Activated CD4-positive, CD25-positive, alpha-beta regulatory T cell (primary cell): ENCODE measurements at regions not wholly inside any gene's neighbourhood (a gene's known extent, or its start where the extent isn't known, plus 50 kb on each side); places are given as distances from the start of the nearest gene placed in this dataset.
"Not testable (repeated sequence)": the region's sequence is repeated elsewhere in the genome, so short reads cannot be mapped to it uniquely, and the experiment has no call there.

Experiments
- DNase-seq, 4 experiments: peaks; one replicate each; lab custom pipeline; 2025; lab: John Stamatoyannopoulos, UW

DNA sequence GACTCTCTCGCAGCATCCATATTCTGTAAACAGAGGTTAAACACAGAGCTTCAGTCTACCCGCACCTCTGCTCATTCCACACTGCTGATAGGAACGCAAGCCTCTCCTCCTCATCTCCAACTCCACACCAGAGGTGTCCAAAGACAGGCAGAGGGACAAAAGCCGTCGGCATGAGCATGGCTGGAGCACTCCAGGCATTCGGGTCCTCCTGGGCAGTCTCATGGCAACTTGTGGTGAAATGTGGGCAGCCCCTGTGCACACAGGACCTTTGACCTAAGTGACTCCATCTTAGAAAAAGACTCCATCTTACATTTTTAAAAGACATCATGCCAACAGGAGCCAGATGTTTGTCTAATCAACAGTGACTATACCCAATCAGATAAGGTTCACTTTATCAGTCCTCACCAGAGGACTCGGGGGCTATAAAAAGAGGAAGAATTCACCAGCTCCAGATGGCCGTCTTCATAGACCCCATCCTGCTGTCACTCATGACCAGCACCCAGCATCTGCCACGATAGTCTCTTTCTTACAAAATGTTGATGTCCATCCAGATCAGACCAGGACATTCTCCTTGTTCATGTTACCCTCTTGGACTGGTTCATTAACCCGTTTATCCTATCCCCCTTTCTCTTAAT, 304.4 kb downstream of the ANAPC1 start:
- not testable (repeated sequence) for DNase-seq

DNA sequence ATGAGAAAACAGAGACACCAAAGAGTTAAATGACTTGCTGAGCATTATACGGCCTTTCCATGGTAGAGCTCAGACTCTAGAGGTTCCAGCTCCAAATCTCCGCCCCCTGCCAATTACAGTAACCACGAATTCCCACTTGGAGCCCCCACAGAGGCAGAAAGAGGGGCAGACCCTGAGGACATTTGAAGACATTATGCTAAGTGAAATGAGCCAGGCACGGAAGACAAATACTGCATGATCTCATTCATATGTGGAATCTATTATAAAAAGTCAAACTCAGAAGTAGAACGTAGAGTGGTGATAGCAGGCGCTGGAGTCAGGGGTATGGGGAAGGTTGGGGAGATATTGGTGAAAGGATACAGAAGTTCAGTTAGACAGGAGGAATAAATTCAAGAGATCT, 303.4 kb downstream of the ANAPC1 start:
- DNase-seq = not testable (repeated sequence)

DNA sequence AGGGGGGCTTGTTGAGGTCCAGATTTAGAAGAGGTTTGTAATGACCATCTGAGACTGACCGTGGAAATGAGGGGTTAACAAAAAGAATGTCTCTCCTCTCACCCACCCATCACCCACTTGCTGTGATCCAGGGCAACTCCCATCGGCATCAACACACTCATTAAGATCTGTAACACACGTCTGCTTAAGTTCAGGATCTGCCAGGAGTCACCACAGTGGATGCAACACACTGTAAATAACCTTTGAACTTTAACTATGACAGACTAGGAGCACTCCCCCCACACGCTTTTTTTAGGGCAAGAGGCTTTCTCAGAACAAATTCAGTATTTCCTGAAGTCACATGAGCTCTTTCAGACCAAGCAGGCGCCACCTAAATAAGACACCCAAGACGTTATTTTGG, 301.9 kb downstream of the ANAPC1 start:
- not testable (repeated sequence) for DNase-seq

DNA sequence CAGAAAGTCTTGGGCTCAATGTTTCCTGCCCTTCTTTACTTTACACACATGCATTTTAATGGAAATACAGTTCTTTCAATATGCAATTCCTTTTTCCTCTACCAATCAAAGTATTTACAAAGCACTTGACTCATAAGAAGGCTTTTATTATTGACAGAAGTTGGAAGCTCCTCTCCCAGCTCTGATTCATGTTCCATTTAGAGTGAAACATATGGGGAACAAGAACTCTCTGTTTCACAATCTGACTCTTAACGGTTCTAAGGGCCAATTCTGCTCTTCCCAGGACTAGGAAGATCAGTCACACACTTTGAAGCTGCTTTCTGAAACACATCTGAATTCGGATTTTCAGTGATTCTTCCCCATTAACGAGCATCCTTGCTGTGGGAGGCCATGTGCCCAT, 300.5 kb downstream of the ANAPC1 start:
- not testable (repeated sequence) for DNase-seq

DNA sequence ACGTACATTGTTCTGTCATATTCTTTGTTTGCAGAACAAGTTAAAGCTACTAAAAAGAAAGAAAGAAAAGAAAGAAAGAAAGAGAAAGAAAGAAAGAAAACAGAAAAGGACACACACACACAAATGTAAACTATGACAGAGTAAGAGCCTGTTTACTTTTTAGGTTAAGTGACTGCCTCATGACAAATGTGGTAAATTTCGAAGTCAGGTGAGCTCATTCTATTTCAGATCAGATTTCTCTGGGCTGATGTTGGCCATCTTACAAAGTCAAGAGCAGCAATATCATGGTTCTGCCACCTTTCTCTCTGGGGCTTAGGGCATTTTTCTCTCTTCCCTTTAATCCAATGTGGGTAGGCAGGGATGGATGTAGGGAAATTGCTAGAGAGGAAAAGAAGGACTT, 299.5 kb downstream of the ANAPC1 start:
- not testable (repeated sequence) for DNase-seq

DNA sequence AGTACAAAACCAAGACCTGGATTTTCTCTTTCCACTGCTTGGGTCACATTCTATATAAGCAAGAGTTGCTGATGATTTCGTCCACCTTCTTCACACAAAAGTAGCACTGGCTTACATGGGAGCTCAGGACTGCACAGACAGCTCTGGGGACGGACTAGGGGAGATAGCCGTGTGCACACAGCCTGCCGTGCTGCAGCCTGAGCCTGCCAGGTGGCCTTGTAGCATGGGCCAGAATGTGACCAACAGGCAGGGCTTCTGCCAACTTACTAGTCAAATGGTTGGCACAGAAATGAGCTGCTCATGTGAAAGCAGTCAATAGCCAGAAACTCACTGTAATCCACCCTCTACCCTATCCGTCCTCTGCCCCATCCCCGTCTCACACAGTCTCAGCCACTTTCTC, 299.0 kb downstream of the ANAPC1 start:
- DNase-seq = not testable (repeated sequence)

DNA sequence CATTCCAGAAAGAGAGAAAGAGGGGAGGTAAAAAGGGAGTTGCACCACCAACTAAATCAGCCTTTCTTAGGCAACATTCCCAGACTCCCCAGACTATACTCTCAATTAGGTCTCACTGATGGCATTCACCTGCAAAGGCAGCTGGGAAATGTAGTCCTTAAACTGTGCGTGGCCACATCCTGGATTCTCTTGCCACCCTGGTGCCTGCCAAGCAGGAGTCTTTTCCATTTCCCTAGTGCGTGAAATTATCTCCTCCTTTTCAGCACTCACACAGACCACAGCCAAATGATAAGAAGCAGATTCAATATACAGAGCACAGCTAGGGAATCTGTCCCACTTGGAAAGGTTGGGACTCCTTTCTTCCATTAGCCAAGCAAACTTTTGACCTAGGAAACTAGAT, 298.0 kb downstream of the ANAPC1 start:
- not testable (repeated sequence) for DNase-seq

DNA sequence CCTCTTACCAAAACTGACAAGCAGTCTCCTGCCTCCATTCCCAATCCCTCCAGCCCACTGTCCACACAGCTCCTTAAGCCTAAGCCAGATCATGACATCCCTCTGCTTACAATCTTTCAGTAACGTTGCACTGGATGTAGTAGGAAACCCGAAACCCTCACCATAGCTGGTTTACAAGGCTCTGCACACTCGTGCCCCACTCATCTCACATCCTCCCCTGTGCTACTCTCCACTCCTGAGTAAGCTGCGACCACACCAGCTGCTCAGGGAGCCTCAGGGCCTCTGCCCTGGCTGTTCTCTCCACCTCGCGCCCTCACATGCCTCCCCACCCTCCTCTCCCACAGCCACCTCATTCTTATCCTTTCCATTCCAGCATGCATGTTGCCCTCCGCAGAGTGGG, 288.9 kb downstream of the ANAPC1 start:
- not testable (repeated sequence) for DNase-seq

DNA sequence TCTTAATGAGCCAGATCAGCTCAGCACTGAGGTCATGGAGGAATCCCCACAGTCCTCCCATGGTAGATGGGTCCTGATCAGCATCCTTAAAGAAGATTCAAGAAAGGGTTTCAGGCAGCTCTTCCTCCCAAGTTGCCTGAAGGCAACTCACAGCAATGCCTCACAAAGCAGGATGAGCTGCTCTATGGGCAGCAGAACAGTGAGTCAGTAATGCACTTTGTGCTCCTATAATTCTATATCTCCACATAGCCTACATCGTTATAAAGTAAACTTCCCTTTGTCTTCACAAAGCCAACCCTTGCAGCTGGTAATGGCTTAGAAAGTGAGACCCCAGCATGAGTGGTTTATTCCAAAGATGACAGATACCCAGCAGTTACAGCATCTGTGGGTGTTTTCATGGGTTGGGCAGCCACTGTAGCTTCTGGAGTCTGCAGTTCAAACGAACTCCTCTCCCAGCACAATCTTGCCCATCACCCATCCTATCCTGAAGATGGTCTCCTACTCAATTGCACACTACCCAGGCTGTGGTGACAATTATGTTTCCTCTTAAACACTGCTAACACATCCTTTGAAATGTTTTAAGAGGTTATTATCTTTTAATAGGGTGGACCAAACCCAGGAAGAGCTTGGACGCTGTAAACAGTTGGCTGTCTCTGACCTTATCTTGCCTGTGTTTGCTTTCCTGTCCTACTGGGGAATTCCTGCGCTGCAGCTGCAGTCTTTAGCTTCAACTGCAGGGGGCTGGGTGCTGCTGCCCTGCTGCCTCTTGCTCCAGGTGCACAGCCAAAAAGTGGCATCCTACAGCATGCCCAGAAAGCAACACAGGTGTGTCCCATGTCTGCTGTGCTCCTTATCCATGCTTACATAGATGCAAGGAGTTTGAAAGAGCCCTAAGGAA, 286.9 kb downstream of the ANAPC1 start:
- not testable (repeated sequence) for DNase-seq

DNA sequence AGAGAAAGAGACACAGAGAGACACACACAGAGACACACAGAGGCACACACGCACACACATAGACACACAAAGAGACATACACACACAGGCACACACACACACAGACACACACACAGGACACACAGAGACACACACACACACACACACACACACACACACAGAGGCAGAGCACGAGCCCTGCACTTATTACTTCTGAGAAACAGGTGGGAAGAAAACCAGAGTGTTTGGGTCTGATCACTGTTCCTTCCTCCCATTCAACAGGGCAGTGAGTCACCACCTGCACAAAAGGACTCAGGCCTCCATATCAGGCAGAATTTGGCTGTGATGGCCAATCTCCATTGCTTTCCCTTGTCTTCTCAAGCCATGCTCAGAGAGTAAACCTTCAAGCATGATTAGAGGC, 285.0 kb downstream of the ANAPC1 start:
- DNase-seq = not testable (repeated sequence)

DNA sequence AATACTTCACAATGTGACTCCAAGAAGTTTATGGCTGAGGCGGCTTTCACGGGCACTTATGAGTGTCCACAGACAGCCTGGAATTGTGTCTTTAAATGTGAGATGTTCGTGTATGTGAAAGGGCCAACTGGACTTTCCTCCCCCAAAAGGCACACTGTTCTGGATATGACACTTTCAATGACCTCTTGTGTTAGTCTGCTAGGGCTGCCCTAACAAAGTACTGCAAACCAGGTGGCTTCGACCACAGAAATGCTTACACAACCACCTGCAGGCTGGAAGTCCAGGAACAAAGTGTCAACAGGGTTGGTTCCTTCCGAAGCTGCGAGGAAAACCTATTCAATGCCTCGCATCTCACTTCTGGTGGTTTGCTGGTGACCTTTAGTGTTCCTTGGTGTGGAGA, 281.7 kb downstream of the ANAPC1 start:
- not testable (repeated sequence) for DNase-seq

DNA sequence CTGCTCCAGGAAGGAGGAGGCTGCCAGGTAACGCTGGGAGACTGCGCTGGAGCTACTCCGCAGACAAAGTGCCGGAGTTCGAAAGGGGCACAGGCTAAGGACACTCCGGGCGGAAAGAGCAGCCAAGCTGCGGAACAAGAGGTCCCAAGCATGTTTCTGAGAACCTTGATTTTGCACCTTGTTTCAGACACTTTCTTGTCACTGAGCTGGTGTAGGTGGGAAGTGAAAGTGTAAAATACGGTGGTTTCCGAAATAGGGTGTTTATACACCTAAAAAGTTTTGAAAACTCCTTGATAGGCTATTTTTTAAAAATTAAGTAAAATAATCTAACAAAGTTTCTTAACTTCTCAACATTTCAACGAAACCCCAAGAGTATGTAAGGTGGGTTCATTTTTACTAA, 278.2 kb downstream of the ANAPC1 start:
- DNase-seq = not testable (repeated sequence)

DNA sequence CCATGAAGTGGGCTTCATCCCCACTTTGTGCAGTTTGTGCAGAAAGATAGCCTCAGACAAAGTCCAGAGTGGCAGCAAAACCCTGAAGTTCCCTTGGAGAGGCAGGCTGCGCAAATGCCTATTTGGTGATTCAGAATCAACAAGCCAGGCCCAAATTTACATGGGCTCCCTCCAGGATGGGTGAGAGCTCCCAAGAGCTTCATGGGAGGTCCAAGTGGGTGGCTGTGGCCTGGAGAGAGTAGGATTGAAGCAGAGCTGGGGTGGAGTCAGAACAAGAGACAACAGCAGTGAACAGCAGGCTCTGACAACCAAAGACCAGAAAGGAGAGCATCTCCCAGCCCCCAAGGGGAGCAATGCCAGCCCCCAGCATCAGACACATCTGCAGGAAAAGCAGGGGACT, 277.4 kb downstream of the ANAPC1 start:
- not testable (repeated sequence) for DNase-seq

DNA sequence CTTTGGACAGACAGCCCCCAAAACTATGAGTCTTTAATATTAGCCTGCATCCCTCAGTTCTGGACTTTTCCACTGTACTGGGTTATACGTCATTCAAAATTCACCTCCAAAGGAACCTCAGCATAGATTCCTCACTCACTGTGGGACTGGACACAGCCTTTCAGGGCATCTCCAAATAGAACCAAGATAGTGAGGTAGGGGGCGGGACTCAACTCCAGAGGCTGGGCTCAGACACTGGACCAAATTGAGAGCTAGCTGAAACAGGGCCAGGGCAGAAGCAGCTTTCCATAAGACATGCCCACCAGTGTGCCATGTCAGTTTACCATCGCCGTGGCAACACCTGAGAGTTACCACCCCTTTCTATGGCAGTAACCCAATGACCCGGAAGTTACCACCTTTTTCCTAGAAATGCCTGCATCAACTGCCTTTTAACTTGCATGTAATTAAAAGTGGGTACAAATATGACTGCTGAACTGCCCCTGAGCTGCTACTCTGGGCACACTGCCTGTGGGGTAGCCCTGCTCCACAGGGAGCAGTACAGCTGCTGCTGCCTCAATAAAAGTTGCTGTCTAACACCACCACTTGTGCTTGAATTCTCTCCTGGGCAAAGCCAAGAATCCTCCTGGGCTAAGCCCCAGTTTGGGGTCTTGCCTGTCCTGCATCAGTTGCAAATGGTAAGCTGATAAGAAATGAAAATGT, 274.7 kb downstream of the ANAPC1 start:
- not testable (repeated sequence) for DNase-seq

DNA sequence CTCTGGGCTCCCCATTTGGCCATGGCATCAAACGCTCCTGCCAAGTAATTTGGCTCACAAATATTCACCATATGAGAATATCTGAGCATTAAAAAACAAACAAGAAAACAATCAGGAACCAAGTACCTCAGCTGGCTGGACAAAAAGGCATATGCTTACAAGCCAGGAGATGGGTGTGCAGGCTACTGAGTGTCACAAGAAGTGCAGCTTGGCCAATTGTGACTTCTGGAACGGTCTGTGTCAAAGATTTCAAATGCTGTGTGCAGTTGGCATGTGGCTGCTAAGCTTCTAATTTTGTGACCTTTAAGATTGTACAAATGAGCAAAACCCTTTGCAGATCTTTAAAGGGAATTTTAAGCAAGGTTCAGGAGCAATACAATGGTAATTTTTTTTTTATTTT, 274.0 kb downstream of the ANAPC1 start:
- DNase-seq = not testable (repeated sequence)

DNA sequence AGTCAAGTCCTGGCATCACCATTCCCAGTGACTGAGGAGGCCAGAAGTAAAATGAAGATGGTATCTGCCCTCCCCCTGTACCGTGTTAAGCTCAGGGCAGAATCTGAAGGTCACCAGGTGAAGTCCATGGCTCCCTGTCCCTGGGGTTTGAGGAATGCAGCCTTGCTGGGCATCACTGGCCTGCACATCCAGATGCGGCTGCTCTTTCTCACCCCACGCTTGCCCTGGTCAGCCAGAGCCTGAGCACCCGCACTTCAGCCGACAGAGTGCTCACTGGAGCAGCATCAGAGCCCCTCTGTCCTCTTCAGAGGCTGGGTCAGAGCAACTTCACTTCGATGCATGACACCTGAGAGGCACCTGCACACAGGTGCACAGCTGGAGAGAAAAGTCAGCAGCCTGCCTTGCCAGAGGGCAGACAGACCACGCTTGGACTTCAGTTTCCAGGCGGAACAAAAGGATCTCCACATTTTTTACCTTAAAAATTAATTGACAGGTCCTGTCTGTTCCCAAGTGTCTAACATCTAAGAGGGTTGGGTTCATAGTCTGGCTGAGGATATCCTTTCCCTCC, 267.3 kb downstream of the ANAPC1 start:
- DNase-seq = no peak

DNA sequence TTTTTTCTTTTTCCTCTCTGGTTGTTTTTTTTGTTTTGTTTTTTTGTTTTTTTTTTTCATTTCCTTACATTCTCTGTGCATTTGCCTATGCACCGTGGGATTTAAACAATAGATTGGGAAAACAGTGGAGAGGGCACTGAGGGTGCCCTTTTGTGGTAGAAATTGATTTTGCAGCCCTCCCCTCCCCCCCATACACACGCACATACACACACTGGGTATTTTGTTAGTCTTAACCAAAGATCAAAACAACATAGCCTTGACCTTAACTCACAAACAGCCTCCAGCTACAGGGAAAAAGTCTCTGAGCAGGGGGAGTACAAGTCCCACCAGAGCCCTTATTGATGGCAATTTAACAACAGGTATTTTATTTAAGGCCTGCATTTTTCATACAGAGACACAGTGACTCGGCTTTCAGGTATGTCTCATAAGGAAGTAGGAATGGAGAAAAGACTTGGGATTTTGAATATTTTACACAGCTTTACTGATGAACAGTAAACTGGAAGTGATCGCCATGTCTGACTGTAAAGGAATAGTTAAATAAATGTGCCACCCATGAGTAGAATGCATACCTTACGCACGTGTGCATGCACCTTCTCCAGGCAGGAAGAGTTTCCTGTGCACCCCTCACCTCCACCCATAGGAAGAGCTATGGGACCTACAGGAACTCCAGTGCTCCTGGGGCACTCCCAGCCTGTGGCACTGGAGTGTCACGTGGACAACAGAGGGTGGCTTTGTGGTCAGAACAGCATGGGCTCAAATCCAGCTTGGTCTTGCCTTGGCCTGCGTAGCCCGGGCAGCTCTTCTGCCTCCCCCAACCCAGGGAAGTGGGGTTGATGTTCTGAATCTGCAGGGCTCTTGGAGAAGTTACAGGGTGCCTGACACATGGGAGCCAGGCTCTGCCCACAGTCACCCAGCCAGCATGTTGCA, 266.4 kb downstream of the ANAPC1 start:
- no peak for DNase-seq

DNA sequence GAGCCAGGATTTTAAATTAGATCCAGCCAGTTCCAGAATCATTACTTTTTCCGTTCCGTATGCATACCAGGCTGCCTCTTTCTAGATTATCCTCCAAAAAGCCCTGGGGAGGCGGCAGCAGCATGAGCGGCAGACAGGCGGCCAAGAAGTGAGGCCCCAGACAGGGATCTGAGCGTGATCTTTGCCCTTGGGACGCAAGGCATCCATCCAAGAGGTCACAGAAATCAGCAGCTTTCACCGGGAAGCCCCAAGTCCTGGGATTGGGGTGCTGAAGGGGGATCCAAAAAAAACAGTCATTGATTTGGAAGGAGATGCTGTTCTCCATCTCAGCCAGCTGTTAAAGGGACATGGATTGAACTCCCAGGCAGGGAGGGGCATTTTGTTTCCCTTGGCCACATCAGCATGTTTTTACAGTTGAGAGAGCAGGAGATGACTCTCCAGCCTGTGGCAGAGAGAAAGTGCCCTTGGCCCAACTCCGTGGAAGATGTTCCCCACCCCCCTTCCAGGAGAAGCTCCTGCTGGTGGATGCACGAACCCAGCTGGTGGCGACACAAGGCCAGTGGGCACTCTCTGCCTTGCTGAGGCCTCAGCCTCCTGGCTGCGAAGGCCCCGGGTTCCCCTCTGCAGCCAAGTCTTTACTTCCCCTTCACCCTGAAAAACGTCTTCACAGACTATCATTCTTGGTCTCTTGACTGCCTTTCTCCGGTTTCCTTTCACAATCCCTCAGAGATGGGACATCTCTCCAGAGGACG, 265.6 kb downstream of the ANAPC1 start:
- DNase-seq = no peak

DNA sequence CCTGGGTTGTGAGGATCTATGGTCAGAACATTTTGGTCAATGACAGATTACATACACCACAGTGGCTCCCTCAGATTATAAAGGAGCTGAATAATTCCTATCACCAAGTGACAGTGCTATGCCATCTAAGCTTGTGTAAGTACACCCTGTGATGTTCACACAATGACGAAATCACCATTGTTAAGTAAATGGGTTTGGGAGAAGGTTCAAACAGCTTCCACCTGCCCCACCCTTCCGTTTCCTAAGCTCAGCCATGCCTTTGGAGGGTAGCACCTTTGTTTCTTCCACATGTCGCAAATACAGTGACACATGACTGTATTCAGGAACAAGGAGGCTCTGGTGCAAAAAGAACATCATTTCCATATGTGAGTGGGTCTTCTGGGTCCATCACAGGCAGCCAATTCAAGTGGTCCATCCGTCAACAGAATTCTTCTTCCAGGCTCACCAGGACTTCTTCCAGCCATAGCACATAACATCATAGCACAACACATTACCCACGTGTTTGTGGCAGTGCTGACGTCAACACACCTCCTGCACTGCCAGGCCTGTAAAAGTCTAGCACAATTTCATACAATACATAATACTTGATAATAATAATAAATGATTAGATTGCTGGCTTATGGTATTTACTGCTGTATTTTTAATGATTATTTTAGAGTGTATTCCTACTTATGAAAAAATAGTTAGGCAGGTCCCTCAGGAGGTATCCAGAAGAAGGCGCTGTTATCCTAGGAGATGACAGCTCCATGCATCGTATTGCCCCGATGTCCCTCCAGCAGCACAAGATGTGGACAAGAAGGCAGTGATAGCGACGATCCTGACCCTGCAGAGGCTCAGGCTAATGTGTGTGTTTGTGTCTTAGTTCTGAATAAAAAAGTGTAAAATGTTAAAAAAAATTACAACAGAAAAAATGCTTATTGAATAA, 264.8 kb downstream of the ANAPC1 start:
- DNase-seq = no peak
